ENCODE measurements at regions not wholly inside any gene's neighbourhood (a gene's known extent, or its start where the extent isn't known, plus 50 kb on each side); places are given as distances from the start of the nearest gene placed in this dataset.

GRCh38 chr5:67732471-67732870, 483.1 kb upstream of the PIK3R1 start:
- no peaks in the 10 kb centered on the region for H3K27me3 ChIP-seq
- TF ChIP-seq CTCF (IDR thresholded peaks at IDR 0.05): no peak
- TF ChIP-seq POLR2A (IDR thresholded peaks at IDR 0.05): no peak
- no peak overlapping the region for H3K27ac ChIP-seq
- H3K4me1 ChIP-seq: no peaks in the 10 kb centered on the region
- intact Hi-C loops (cut with DNase I; ENCODE audit: low total_unique reads): no loop called here
- H3K9me3 ChIP-seq: no peaks in the 10 kb centered on the region
- no peak overlapping the region for H3K4me3 ChIP-seq
- DNase-seq: no peak
- H3K36me3 ChIP-seq: no peaks in the 10 kb centered on the region

DNA sequence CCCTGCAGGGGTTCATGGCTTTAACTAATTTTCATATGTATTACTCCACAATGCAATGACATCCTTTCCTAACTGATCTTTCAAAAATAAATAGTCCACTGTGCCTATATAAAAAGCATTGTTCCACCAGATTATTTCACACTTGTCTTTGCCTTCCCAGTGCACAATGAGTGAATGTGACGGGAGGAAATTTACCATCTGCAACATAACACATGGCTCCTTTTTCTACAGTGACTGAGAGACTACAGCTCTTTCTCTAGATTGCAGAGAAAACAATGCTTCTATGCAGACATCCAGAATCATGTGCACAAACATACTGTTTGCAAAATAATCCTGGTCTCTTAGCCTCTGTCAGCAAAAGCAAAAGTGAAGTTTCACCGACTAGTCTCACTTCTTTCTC, 483.7 kb upstream of the PIK3R1 start:
- no peak for DNase-seq
- Histone ChIP-seq H3K4me3 (no peak overlapping the region), H3K27me3 (no peaks in the 10 kb centered on the region), H3K9me3 (no peaks in the 10 kb centered on the region), H3K36me3 (no peaks in the 10 kb centered on the region), H3K27ac (no peak overlapping the region), H3K4me1 (no peaks in the 10 kb centered on the region)
- TF ChIP-seq CTCF (IDR thresholded peaks at IDR 0.05): no peak
- TF ChIP-seq POLR2A (IDR thresholded peaks at IDR 0.05): no peak
- intact Hi-C loops (cut with DNase I; ENCODE audit: low total_unique reads): no loop called here

DNA sequence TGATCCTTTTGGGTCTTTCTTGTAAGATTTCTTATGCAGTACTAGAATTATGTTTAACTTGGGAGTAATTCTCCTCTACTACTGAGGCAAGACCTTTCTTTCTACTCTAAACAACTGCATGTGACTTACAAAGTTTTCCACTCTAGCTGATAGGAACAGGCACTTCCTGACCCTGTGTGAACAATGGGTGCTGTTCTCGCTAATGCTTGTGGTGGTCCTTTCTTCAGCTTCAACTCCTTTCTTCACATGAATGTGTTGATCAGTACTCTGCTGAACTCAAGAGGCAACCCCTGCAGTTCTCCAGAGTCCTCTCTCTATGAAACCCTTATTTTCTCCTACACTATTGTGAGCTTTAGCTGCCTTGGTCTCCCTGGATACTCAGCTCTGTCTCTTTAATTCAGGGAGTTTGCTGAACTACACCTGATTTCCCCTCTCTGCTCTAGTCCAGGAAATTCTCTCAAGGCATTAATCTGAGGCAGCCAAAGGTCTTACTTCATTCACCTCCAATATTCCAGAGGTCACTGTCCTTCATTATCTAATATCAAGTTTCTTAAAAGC, 484.6 kb upstream of the PIK3R1 start:
- no peaks in the 10 kb centered on the region for H3K36me3 ChIP-seq
- H3K4me3 ChIP-seq: no peak overlapping the region
- no peak overlapping the region for H3K27ac ChIP-seq
- H3K4me1 ChIP-seq: no peaks in the 10 kb centered on the region
- TF ChIP-seq CTCF (IDR thresholded peaks at IDR 0.05): no peak
- TF ChIP-seq POLR2A (IDR thresholded peaks at IDR 0.05): no peak
- intact Hi-C loops (cut with DNase I; ENCODE audit: low total_unique reads): no loop called here
- H3K27me3 ChIP-seq: no peaks in the 10 kb centered on the region
- no peak for DNase-seq
- no peaks in the 10 kb centered on the region for H3K9me3 ChIP-seq

- no peaks in the 10 kb centered on the region for H3K4me1 ChIP-seq
- no peaks in the 10 kb centered on the region for H3K9me3 ChIP-seq
- no peaks in the 10 kb centered on the region for H3K27me3 ChIP-seq
Measured at GRCh38 chr5:67728326-67728890, 487.1 kb upstream of the PIK3R1 start.

DNA sequence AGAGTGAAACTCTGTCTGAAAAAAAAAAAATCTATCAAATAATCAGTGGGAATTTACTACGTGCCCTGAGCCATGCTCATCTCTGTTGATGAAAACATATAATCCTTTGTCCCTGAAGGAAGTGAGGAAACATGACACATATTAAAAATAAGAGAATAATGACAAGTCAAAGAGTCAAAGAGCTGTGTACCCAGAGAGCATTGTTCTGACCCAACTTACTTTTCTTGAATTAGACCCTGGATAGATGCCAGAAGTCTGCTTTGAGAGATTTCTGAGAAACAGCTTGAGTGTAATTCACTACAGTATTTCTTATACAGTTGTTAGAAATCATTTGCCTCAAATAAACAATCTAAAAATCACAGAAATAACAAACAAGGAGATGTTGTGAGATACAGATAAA, 490.0 kb upstream of the PIK3R1 start:
- H3K4me3 ChIP-seq: no peak overlapping the region
- no peak overlapping the region for H3K27ac ChIP-seq
- TF ChIP-seq POLR2A (IDR thresholded peaks at IDR 0.05): no peak
- no peak for TF ChIP-seq CTCF (IDR thresholded peaks at IDR 0.05)
- H3K36me3 ChIP-seq: no peaks in the 10 kb centered on the region
- no peaks in the 10 kb centered on the region for H3K4me1 ChIP-seq
- H3K9me3 ChIP-seq: no peaks in the 10 kb centered on the region
- H3K27me3 ChIP-seq: no peaks in the 10 kb centered on the region
- no peak for DNase-seq
- intact Hi-C loops (cut with DNase I; ENCODE audit: low total_unique reads): no loop called here

More at GRCh38 chr5:67728326-67728890, 487.1 kb upstream of the PIK3R1 start:
- Histone ChIP-seq H3K4me3 (no peak overlapping the region), H3K27ac (no peak overlapping the region), H3K36me3 (no peaks in the 10 kb centered on the region)
- no peak for DNase-seq
- no peak for TF ChIP-seq CTCF (IDR thresholded peaks at IDR 0.05)
- no peak for TF ChIP-seq POLR2A (IDR thresholded peaks at IDR 0.05)
- intact Hi-C loops (cut with DNase I; ENCODE audit: low total_unique reads): no loop called here

All from uterus (tissue), 3 donors.